IMR-90 (cell line): ENCODE measurements at regions not wholly inside any gene's neighbourhood (a gene's known extent, or its start where the extent isn't known, plus 50 kb on each side); places are given as distances from the start of the nearest gene placed in this dataset.

Experiments
- ATAC-seq: fragments of 200-7000 bp; cut with Tn5 transposase; 2 replicates; pipeline ENCODE4 v1.9.1; 2020; ENCODE audit warnings: low read depth, mild to moderate bottlenecking, moderate library complexity
- BruUV-seq: library from RNA; stranded (reverse); fragments of 400-500 nt; replicated peaks from 2 replicates; lab custom pipeline; 2021; lab: Mats Ljungman, UMichigan
- CTCF ChIA-PET: fragments of 300-600 bp; formaldehyde crosslinking; extraction: SDS; loops from one replicate; lab custom pipeline; 2021; ENCODE audit warnings: antibody characterized with exemption; lab: Yijun Ruan, JAX
- POLR2A ChIA-PET: fragments of 300-600 bp; sonication (Branson Sonifier 250); formaldehyde crosslinking; loops from one replicate; lab custom pipeline; 2022; ENCODE audit warnings: antibody characterized with exemption; ENCODE audit not compliant: unreplicated experiment; lab: Charles Lee
- DNase-seq: peaks from one replicate; pipeline ENCODE4 v3.0.0; 2013
- H2AFZ ChIP-seq: replicated peaks from 2 replicates; pipeline ENCODE3; 2013; ENCODE audit warnings: low read length, mild to moderate bottlenecking; ENCODE audit not compliant: poor library complexity
- H2AK5ac ChIP-seq: 2 replicates; pipeline ENCODE4 v1.6.1; 2013; ENCODE audit warnings: low read depth, low read length, inconsistent platforms
- H2AK9ac ChIP-seq: replicated peaks from 2 replicates; pipeline ENCODE3; 2013; ENCODE audit warnings: mild to moderate bottlenecking, low read depth, low read length, moderate library complexity; ENCODE audit not compliant: poor library complexity
- H2BK120ac ChIP-seq: 2 replicates; pipeline ENCODE4 v1.6.1; 2013; ENCODE audit warnings: low read depth, low read length, inconsistent platforms
- H2BK15ac ChIP-seq: 3 replicates; pipeline ENCODE4 v1.6.1; 2013; ENCODE audit warnings: low read depth, low read length, inconsistent platforms
- H2BK20ac ChIP-seq: 2 replicates; pipeline ENCODE4 v1.6.1; 2013; ENCODE audit warnings: low read depth, mild to moderate bottlenecking, inconsistent platforms, low read length, moderate library complexity
- H2BK5ac ChIP-seq: 2 replicates; pipeline ENCODE4 v1.6.1; 2013; ENCODE audit warnings: mild to moderate bottlenecking, low read depth, low read length, inconsistent platforms; ENCODE audit not compliant: poor library complexity, severe bottlenecking
- H3K14ac ChIP-seq: replicated peaks from 2 replicates; pipeline ENCODE4 v1.6.1; 2013; ENCODE audit warnings: low read depth, low read length, inconsistent platforms
- H3K18ac ChIP-seq: 2 replicates; pipeline ENCODE4 v1.6.1; 2013; ENCODE audit warnings: low read depth, low read length, control low read depth
- H3K23ac ChIP-seq: 2 replicates; pipeline ENCODE4 v1.6.1; 2013; ENCODE audit warnings: low read depth, low read length, inconsistent platforms
- H3K27ac ChIP-seq: 2 replicates; pipeline ENCODE4 v1.5.1; 2013; ENCODE audit warnings: mild to moderate bottlenecking, control low read depth, low read length; ENCODE audit not compliant: insufficient read depth
- H3K27me3 ChIP-seq: 2 replicates; pipeline ENCODE4 v1.6.1; 2013; ENCODE audit warnings: low read length; ENCODE audit not compliant: control insufficient read depth, insufficient read depth
- H3K36me3 ChIP-seq: 2 replicates; pipeline ENCODE4 v1.6.1; 2013; ENCODE audit warnings: low read length, mixed read lengths; ENCODE audit not compliant: control insufficient read depth, insufficient read depth
- H3K4ac ChIP-seq: 2 replicates; pipeline ENCODE4 v1.6.1; 2013; ENCODE audit warnings: low read depth, low read length, inconsistent platforms
- H3K4me1 ChIP-seq: 2 replicates; pipeline ENCODE4 v1.6.1; 2013; ENCODE audit warnings: low read length, mixed read lengths; ENCODE audit not compliant: control insufficient read depth, insufficient read depth
- H3K4me2 ChIP-seq: 2 replicates; pipeline ENCODE4 v1.6.1; 2013; ENCODE audit warnings: low read depth, mild to moderate bottlenecking, control low read depth, low read length, moderate library complexity
- H3K4me3 ChIP-seq: 2 replicates; pipeline ENCODE4 v1.5.1; 2013; ENCODE audit warnings: low read depth, mild to moderate bottlenecking, control low read depth, low read length, moderate library complexity; ENCODE audit not compliant: insufficient read depth
- H3K56ac ChIP-seq: 2 replicates; pipeline ENCODE4 v1.6.1; 2013; ENCODE audit warnings: low read length, inconsistent platforms; ENCODE audit not compliant: insufficient read depth; ENCODE audit errors: extremely low read depth
- H3K79me1 ChIP-seq, 2 experiments: 2 replicates each; pipeline ENCODE4 v1.6.1; 2013; ENCODE audit warnings: low read length in 2 of 2, inconsistent platforms in 1 of 2, low read depth in 1 of 2
- H3K9ac ChIP-seq: 2 replicates; pipeline ENCODE4 v1.6.1; 2013; ENCODE audit warnings: low read depth, low read length, control low read depth
- H3K9me1 ChIP-seq: 2 replicates; pipeline ENCODE4 v1.6.1; 2013; ENCODE audit warnings: low read length, inconsistent platforms; ENCODE audit not compliant: insufficient read depth
- H3K9me3 ChIP-seq: 2 replicates; pipeline ENCODE4 v1.6.1; 2013; ENCODE audit warnings: low read length; ENCODE audit not compliant: control insufficient read depth, insufficient read depth
- H4K20me1 ChIP-seq: 2 replicates; pipeline ENCODE4 v1.6.1; 2013; ENCODE audit warnings: low read length, inconsistent platforms; ENCODE audit not compliant: insufficient read depth
- H4K5ac ChIP-seq: 2 replicates; pipeline ENCODE4 v1.6.1; 2013; ENCODE audit warnings: mild to moderate bottlenecking, low read depth, low read length, control low read depth
- H4K8ac ChIP-seq, 2 experiments: 2 replicates each; pipeline ENCODE4 v1.6.1; 2013; ENCODE audit warnings: low read depth in 2 of 2, low read length in 2 of 2, control low read depth in 1 of 2, inconsistent platforms in 1 of 2
- H4K91ac ChIP-seq: 2 replicates; pipeline ENCODE4 v1.6.1; 2013; ENCODE audit warnings: low read depth, low read length, inconsistent platforms; ENCODE audit not compliant: insufficient read depth
- MAZ ChIP-seq: IDR thresholded peaks from 2 replicates; pipeline ENCODE4 v1.6.1; 2012; ENCODE audit warnings: low read depth, mild to moderate bottlenecking, low read length, improper control_type of control experiment, moderate library complexity, borderline replicate concordance
- WGBS, 2 experiments: methylation state at CpG; one replicate each; pipeline versions ENCODE4 v1.1.5 to v1.1.7; 2013; ENCODE audit warnings: missing lambda C conversion rate in 2 of 2; ENCODE audit not compliant: insufficient read length in 1 of 2; ENCODE audit errors: extremely low coverage in 2 of 2; 5-methylcytosine and 5-hydroxymethylcytosine counted together
- dilution Hi-C: fragments of 300-500 bp; cut with HindIII; formaldehyde crosslinking; loops from one replicate; pipeline ENCODE4 v1.14.3; 2018; ENCODE audit warnings: low sequenced_read_pairs; ENCODE audit not compliant: unreplicated experiment
- in situ Hi-C: fragments of 300-500 bp; cut with MboI; formaldehyde crosslinking; loops from 3 replicates; pipeline ENCODE4 v1.14.3; 2019; ENCODE audit warnings: low sequenced_read_pairs, inconsistent platforms, mixed read lengths
- intact Hi-C: fragments of 100-400 bp; cut with micrococcal nuclease; formaldehyde crosslinking; loops from 2 replicates; pipeline ENCODE4 v1.10.0; 2022
- TF ChIP-seq, protein P1 (sequence below): conservative IDR thresholded peaks from 2 replicates; pipeline ENCODE4 v1.5.1; 2012; ENCODE audit warnings: mild to moderate bottlenecking, low read depth, low read length, improper control_type of control experiment

DNA sequence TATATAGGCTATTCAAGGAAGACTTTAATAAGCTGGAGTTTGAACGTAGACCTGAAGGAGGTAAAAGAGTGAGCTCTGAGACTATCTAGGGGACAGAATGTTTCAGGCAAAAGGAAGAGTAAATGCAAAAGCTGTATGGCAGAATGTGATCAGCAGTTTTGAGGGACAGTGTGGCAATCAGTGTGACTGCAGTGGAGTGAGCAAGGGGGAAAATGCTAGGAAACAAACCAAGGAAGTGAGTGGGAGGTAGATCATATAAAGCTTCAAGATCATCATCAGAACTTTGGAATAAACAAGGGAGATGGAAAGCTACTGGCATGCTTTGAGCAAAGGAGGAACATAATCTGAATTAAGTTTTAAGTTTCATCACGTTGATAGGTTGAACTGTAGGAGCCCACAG is 67.5 kb upstream of the BTG1 start:
- no peak overlapping the region for H2AFZ ChIP-seq
- no peak overlapping the region for H3K56ac ChIP-seq
- DNase-seq (no peak), ATAC-seq (no peak)
- H3K27ac ChIP-seq, result no peak overlapping the region
- BruUV-seq, result no TSS peak
- no peak overlapping the region for H2AK9ac ChIP-seq
- no peak overlapping the region for H3K4me2 ChIP-seq
- H4K20me1 ChIP-seq, result no peaks in the 10 kb centered on the region
- no peak overlapping the region for H2BK5ac ChIP-seq
- intact Hi-C loops, result no loop called here
- dilution Hi-C loops, result no loop called here
- H3K36me3 ChIP-seq, result no peaks in the 10 kb centered on the region
- H4K91ac ChIP-seq, result no peak overlapping the region
- H3K9ac ChIP-seq, result no peak overlapping the region
- TF ChIP-seq, protein P1, sequence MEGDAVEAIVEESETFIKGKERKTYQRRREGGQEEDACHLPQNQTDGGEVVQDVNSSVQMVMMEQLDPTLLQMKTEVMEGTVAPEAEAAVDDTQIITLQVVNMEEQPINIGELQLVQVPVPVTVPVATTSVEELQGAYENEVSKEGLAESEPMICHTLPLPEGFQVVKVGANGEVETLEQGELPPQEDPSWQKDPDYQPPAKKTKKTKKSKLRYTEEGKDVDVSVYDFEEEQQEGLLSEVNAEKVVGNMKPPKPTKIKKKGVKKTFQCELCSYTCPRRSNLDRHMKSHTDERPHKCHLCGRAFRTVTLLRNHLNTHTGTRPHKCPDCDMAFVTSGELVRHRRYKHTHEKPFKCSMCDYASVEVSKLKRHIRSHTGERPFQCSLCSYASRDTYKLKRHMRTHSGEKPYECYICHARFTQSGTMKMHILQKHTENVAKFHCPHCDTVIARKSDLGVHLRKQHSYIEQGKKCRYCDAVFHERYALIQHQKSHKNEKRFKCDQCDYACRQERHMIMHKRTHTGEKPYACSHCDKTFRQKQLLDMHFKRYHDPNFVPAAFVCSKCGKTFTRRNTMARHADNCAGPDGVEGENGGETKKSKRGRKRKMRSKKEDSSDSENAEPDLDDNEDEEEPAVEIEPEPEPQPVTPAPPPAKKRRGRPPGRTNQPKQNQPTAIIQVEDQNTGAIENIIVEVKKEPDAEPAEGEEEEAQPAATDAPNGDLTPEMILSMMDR, result no peak
- no peak for TF ChIP-seq MAZ
- ChIA-PET CTCF (interaction anchor here (0.8 kb wide), 1 partner anchor 402 kb away, joined by 3 read pairs; no protein-coding TSS in a partner anchor), POLR2A (no interaction called here)
- H2AK5ac ChIP-seq, result no peak overlapping the region
- no peaks in the 10 kb centered on the region for H3K27me3 ChIP-seq
- no peak overlapping the region for H3K14ac ChIP-seq
- H3K9me3 ChIP-seq, result no peaks in the 10 kb centered on the region
- no peak overlapping the region for H2BK120ac ChIP-seq
- no peak overlapping the region for H2BK20ac ChIP-seq
- H3K4ac ChIP-seq, result no peak overlapping the region
- H3K9me1 ChIP-seq, result no peaks in the 10 kb centered on the region
- no peaks in the 10 kb centered on the region for H3K79me1 ChIP-seq
- no peak overlapping the region for H3K4me3 ChIP-seq
- no peak overlapping the region for H2BK15ac ChIP-seq
- 100% methylated on average over 1 of the region's 2 CpGs; no CpG with 5 or more reads in 1 of the 2 experiments for WGBS, 2 experiments
- in situ Hi-C loops, result no loop called here
- H4K8ac ChIP-seq, result no peak overlapping the region
- no peaks in the 10 kb centered on the region; the same call in 1 of the 2 replicates for H3K4me1 ChIP-seq
- H4K5ac ChIP-seq, result no peak overlapping the region
- no peak overlapping the region for H3K18ac ChIP-seq
- no peak overlapping the region for H3K23ac ChIP-seq
